Left renal pelvis (tissue), 4 donors: ENCODE measurements at regions not wholly inside any gene's neighbourhood (a gene's known extent, or its start where the extent isn't known, plus 50 kb on each side); places are given as distances from the start of the nearest gene placed in this dataset.

Experiments
- DNase-seq, 4 donors: peaks; one replicate each; pipeline ENCODE4 v3.0.0-alpha.2; 2013; ENCODE audit warnings: low read depth in 4 of 4, low spot score in 3 of 4

GRCh38 chr3:27930052-27930602, 208.0 kb upstream of the EOMES start:
- no peak for DNase-seq

GRCh38 chr3:27935492-27935891, 213.4 kb upstream of the EOMES start:
- no peak for DNase-seq

GRCh38 chr3:27939521-27939920, 217.4 kb upstream of the EOMES start:
- DNase-seq = no peak

- DNase-seq = peak in 2 of 4 donors; percentile 0 to 11
These were observed 217.8 kb upstream of the EOMES start for GRCh38 chr3:27939940-27940339.

- no peak for DNase-seq
These were observed 221.0 kb upstream of the EOMES start for GRCh38 chr3:27943106-27943505.

GRCh38 chr3:27945229-27945628, 223.1 kb upstream of the EOMES start:
- DNase-seq = no peak

- DNase-seq = no peak
These were observed 238.0 kb upstream of the EOMES start for GRCh38 chr3:27960133-27960532.

GRCh38 chr3:27963519-27963918, 241.4 kb upstream of the EOMES start:
- no peak for DNase-seq

- DNase-seq = no peak
These were observed 249.5 kb upstream of the EOMES start for GRCh38 chr3:27971600-27971999.

- DNase-seq = no peak
These were observed 254.8 kb upstream of the EOMES start for GRCh38 chr3:27976933-27977332.

GRCh38 chr3:27978440-27978839, 256.3 kb upstream of the EOMES start:
- no peak for DNase-seq

- no peak for DNase-seq
These were observed 255.9 kb upstream of the CMC1 start for GRCh38 chr3:27985369-27986035.

GRCh38 chr3:27986234-27986879, 255.1 kb upstream of the CMC1 start:
- DNase-seq = no peak

- DNase-seq = no peak
These were observed 251.1 kb upstream of the CMC1 start for GRCh38 chr3:27990324-27990723.

GRCh38 chr3:27990837-27991236, 250.6 kb upstream of the CMC1 start:
- DNase-seq = no peak

GRCh38 chr3:27993051-27993450, 248.4 kb upstream of the CMC1 start:
- DNase-seq = no peak

- no peak for DNase-seq
These were observed 240.8 kb upstream of the CMC1 start for GRCh38 chr3:28000608-28001007.

GRCh38 chr3:28008235-28008634, 233.2 kb upstream of the CMC1 start:
- DNase-seq = no peak

- no peak for DNase-seq
These were observed 228.6 kb upstream of the CMC1 start for GRCh38 chr3:28012830-28013229.

- DNase-seq = no peak
These were observed 227.4 kb upstream of the CMC1 start for GRCh38 chr3:28013864-28014473.

GRCh38 chr3:28018925-28019718, 222.3 kb upstream of the CMC1 start:
- DNase-seq = no peak
